Ishikawa (cell line): ENCODE measurements at regions not wholly inside any gene's neighbourhood (a gene's known extent, or its start where the extent isn't known, plus 50 kb on each side); places are given as distances from the start of the nearest gene placed in this dataset.

ENCODE experiments used
- CEBPB ChIP-seq: IDR thresholded peaks from 2 replicates; pipeline ENCODE4 v1.6.1; 2012
- CREB1 ChIP-seq: IDR thresholded peaks from 2 replicates; pipeline ENCODE4 v1.6.1; 2012; ENCODE audit warnings: low read depth
- EGR1 ChIP-seq: IDR thresholded peaks from 2 replicates; pipeline ENCODE4 v1.6.1; 2012
- EP300 ChIP-seq: IDR thresholded peaks from 2 replicates; pipeline ENCODE4 v1.6.1; 2012; ENCODE audit warnings: borderline replicate concordance
- FOXM1 ChIP-seq: IDR thresholded peaks from 2 replicates; pipeline ENCODE4 v1.6.1; 2012; ENCODE audit warnings: low read depth, borderline replicate concordance
- MAX ChIP-seq: IDR thresholded peaks from 2 replicates; pipeline ENCODE4 v1.6.1; 2012
- NFIC ChIP-seq: IDR thresholded peaks from 2 replicates; pipeline ENCODE4 v1.6.1; 2012
- RAD21 ChIP-seq: IDR thresholded peaks from 2 replicates; pipeline ENCODE4 v1.6.1; 2012; ENCODE audit warnings: low read depth
- REST ChIP-seq: IDR thresholded peaks from 2 replicates; pipeline ENCODE4 v1.6.1; 2012; ENCODE audit warnings: low read depth, mild to moderate bottlenecking
- TAF1 ChIP-seq: IDR thresholded peaks from 2 replicates; pipeline ENCODE4 v1.6.1; 2012; ENCODE audit warnings: low read depth, mild to moderate bottlenecking
- TCF12 ChIP-seq: IDR thresholded peaks from 2 replicates; pipeline ENCODE4 v1.6.1; 2012; ENCODE audit warnings: low read depth
- TEAD4 ChIP-seq: IDR thresholded peaks from 2 replicates; pipeline ENCODE4 v1.6.1; 2012
- USF1 ChIP-seq: IDR thresholded peaks from 2 replicates; pipeline ENCODE4 v1.6.1; 2012
- YY1 ChIP-seq: IDR thresholded peaks from 2 replicates; pipeline ENCODE4 v1.6.1; 2012; ENCODE audit warnings: low read depth
- ZBTB7A ChIP-seq: IDR thresholded peaks from 2 replicates; pipeline ENCODE4 v1.6.1; 2012; ENCODE audit warnings: low read depth

- TF ChIP-seq FOXM1 (no peak), EGR1 (no peak), CEBPB (no peak), ZBTB7A (no peak), TEAD4 (no peak), TAF1 (no peak), EP300 (no peak), NFIC (no peak), REST (no peak), RAD21 (no peak), TCF12 (no peak), MAX (no peak), USF1 (no peak), CREB1 (no peak), YY1 (no peak)
Observed at GRCh38 chr14:43041976-43042375, 1435.3 kb downstream of the LRFN5 start.

- TF ChIP-seq ZBTB7A: no peak
- no peak for TF ChIP-seq USF1
Observed at GRCh38 chr14:43041207-43041606, 1434.5 kb downstream of the LRFN5 start.

GRCh38 chr14:43039881-43040280 is 1433.2 kb downstream of the LRFN5 start:
- TF ChIP-seq CREB1 (no peak), ZBTB7A (no peak), MAX (no peak), NFIC (no peak), CEBPB (no peak), EGR1 (no peak), YY1 (no peak)

GRCh38 chr14:43031598-43031997 is 1424.9 kb downstream of the LRFN5 start:
- TF ChIP-seq REST (no peak), YY1 (no peak), USF1 (no peak), NFIC (no peak), ZBTB7A (no peak), RAD21 (no peak), TAF1 (no peak), MAX (no peak), EGR1 (no peak), CEBPB (no peak), FOXM1 (no peak), EP300 (no peak), TEAD4 (no peak), TCF12 (no peak)

- no peak for TF ChIP-seq CREB1
Observed at GRCh38 chr14:43022094-43022800, 1415.6 kb downstream of the LRFN5 start.

GRCh38 chr14:43019826-43020225 is 1413.2 kb downstream of the LRFN5 start:
- TF ChIP-seq YY1 (no peak), ZBTB7A (no peak), USF1 (no peak), TAF1 (no peak), NFIC (no peak), TCF12 (no peak), CEBPB (no peak), REST (no peak), EGR1 (no peak), CREB1 (no peak), RAD21 (no peak), FOXM1 (no peak), MAX (no peak), TEAD4 (no peak), EP300 (no peak)
